ENCODE measurements at regions not wholly inside any gene's neighbourhood (a gene's known extent, or its start where the extent isn't known, plus 50 kb on each side); places are given as distances from the start of the nearest gene placed in this dataset.

GRCh38 chr14:86619726-86620125, 1089.8 kb downstream of the FLRT2 start:
- no peak overlapping the region for H3K4me3 ChIP-seq
- WGBS, 2 donors = 81 to 86% methylated on average over 2 of the region's 2 CpGs
- no peaks in the 10 kb centered on the region for H3K9me3 ChIP-seq
- H3K27ac ChIP-seq = no peak overlapping the region
- no peaks in the 10 kb centered on the region for H3K27me3 ChIP-seq
- no peak for DNase-seq (ENCODE audit: low spot score in 2 of 2)
- no peaks in the 10 kb centered on the region for H3K36me3 ChIP-seq
- H3K4me1 ChIP-seq = no peaks in the 10 kb centered on the region
- no peak for TF ChIP-seq CTCF (IDR thresholded peaks at IDR 0.05)
- TF ChIP-seq EP300 (IDR thresholded peaks at IDR 0.05) = no peak
- TF ChIP-seq POLR2A (IDR thresholded peaks at IDR 0.05) = no peak

- no peak for TF ChIP-seq CTCF (IDR thresholded peaks at IDR 0.05)
- no peak for TF ChIP-seq POLR2A (IDR thresholded peaks at IDR 0.05)
- no peak for TF ChIP-seq EP300 (IDR thresholded peaks at IDR 0.05)
- Histone ChIP-seq H3K27me3 (no peaks in the 10 kb centered on the region), H3K4me1 (no peaks in the 10 kb centered on the region), H3K27ac (no peak overlapping the region), H3K4me3 (no peak overlapping the region), H3K36me3 (no peaks in the 10 kb centered on the region), H3K9me3 (no peaks in the 10 kb centered on the region)
- no peak for DNase-seq (ENCODE audit: low spot score in 2 of 2)
- WGBS, 2 donors = 67 to 78% methylated on average over 1 of the region's 1 CpG
Observed at GRCh38 chr14:86613786-86614185, 1083.8 kb downstream of the FLRT2 start.

GRCh38 chr14:86613126-86613525, 1083.2 kb downstream of the FLRT2 start:
- no peaks in the 10 kb centered on the region for H3K4me1 ChIP-seq
- WGBS, 2 donors = 77 to 86% methylated on average over 3 of the region's 3 CpGs
- H3K36me3 ChIP-seq = no peaks in the 10 kb centered on the region
- no peak overlapping the region for H3K27ac ChIP-seq
- H3K9me3 ChIP-seq = no peaks in the 10 kb centered on the region
- no peak for DNase-seq (ENCODE audit: low spot score in 2 of 2)
- no peaks in the 10 kb centered on the region for H3K27me3 ChIP-seq
- TF ChIP-seq CTCF (IDR thresholded peaks at IDR 0.05) (no peak), POLR2A (IDR thresholded peaks at IDR 0.05) (no peak), EP300 (IDR thresholded peaks at IDR 0.05) (no peak)
- no peak overlapping the region for H3K4me3 ChIP-seq

GRCh38 chr14:86604561-86604960, 1074.6 kb downstream of the FLRT2 start:
- TF ChIP-seq CTCF (IDR thresholded peaks at IDR 0.05) = no peak
- no peak for TF ChIP-seq POLR2A (IDR thresholded peaks at IDR 0.05)
- TF ChIP-seq EP300 (IDR thresholded peaks at IDR 0.05) = no peak

DNA sequence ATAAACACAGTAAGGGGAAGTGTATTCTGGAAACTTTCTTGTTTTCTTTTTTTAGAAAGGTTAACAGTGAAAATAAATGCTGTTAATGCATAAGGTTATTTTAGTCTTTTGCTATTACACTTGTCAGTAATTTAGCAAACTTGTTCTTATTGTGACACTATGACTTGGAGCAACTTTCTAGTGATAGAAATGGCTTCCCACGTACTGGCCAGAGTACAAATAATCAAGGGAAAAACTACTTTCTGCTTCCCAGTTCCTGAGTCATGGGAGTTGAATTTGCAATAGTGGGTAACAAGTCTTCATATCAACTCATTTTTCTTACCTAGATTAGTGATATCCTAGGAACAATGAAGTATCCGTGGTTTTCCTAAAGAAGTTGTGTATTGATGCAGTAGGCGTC, 1072.3 kb downstream of the FLRT2 start:
- no peaks in the 10 kb centered on the region for H3K4me1 ChIP-seq
- no peak for DNase-seq (ENCODE audit: low spot score in 2 of 2)
- H3K27ac ChIP-seq = no peak overlapping the region
- H3K9me3 ChIP-seq = no peaks in the 10 kb centered on the region
- H3K27me3 ChIP-seq = no peaks in the 10 kb centered on the region
- no peaks in the 10 kb centered on the region for H3K36me3 ChIP-seq
- H3K4me3 ChIP-seq = no peak overlapping the region
- TF ChIP-seq POLR2A (IDR thresholded peaks at IDR 0.05) (no peak), CTCF (IDR thresholded peaks at IDR 0.05) (no peak), EP300 (IDR thresholded peaks at IDR 0.05) (no peak)
- 73 to 85% methylated on average over 3 of the region's 3 CpGs for WGBS, 2 donors

More at GRCh38 chr14:86604561-86604960, 1074.6 kb downstream of the FLRT2 start:
- Histone ChIP-seq H3K4me3 (no peak overlapping the region), H3K4me1 (no peaks in the 10 kb centered on the region), H3K27ac (no peak overlapping the region), H3K36me3 (no peaks in the 10 kb centered on the region), H3K9me3 (no peaks in the 10 kb centered on the region), H3K27me3 (no peaks in the 10 kb centered on the region)
- DNase-seq (ENCODE audit: low spot score in 2 of 2) = no peak
- WGBS, 2 donors = 86 to 87% methylated on average over 2 of the region's 2 CpGs
